ENCODE measurements at regions not wholly inside any gene's neighbourhood (a gene's known extent, or its start where the extent isn't known, plus 50 kb on each side); places are given as distances from the start of the nearest gene placed in this dataset.

- no peak overlapping the region for H3K4me3 ChIP-seq
Measured at GRCh38 chr21:28769683-28770082, 223.0 kb downstream of the LTN1 start.

GRCh38 chr21:28768753-28769152 lies 223.9 kb downstream of the LTN1 start:
- peak overlapping the region; percentile 47 for H3K27ac ChIP-seq (replicated peaks)
- peaks cover 57% of the 10 kb centered on the region for H3K4me1 ChIP-seq
- no peak for TF ChIP-seq CTCF (IDR thresholded peaks at IDR 0.05; ENCODE audit: borderline replicate concordance)
- no peaks in the 10 kb centered on the region for H3K27me3 ChIP-seq (ENCODE audit: low read depth)
- no peaks in the 10 kb centered on the region for H3K36me3 ChIP-seq
- H3K9me3 ChIP-seq (replicated peaks) = no peaks in the 10 kb centered on the region
- no peak overlapping the region for H3K4me3 ChIP-seq
- DNase-seq = no peak
- intact Hi-C loops (cut with micrococcal nuclease) = no loop called here

More at GRCh38 chr21:28769683-28770082, 223.0 kb downstream of the LTN1 start:
- intact Hi-C loops (cut with micrococcal nuclease) = no loop called here
- Histone ChIP-seq H3K9me3 (replicated peaks) (no peaks in the 10 kb centered on the region), H3K4me1 (peaks cover 50% of the 10 kb centered on the region), H3K36me3 (no peaks in the 10 kb centered on the region), H3K27ac (replicated peaks) (peak overlapping the region; percentile 47), H3K27me3 (ENCODE audit: low read depth) (no peaks in the 10 kb centered on the region)
- no peak for TF ChIP-seq CTCF (IDR thresholded peaks at IDR 0.05; ENCODE audit: borderline replicate concordance)
- no peak for DNase-seq

- no peaks in the 10 kb centered on the region for H3K27me3 ChIP-seq (ENCODE audit: low read depth)
- H3K27ac ChIP-seq (replicated peaks) = no peak overlapping the region
- no peak for DNase-seq
- H3K9me3 ChIP-seq (replicated peaks) = no peaks in the 10 kb centered on the region
- no peaks in the 10 kb centered on the region for H3K36me3 ChIP-seq
- peaks cover 49% of the 10 kb centered on the region for H3K4me1 ChIP-seq
- intact Hi-C loops (cut with micrococcal nuclease) = no loop called here
- no peak for TF ChIP-seq CTCF (IDR thresholded peaks at IDR 0.05; ENCODE audit: borderline replicate concordance)
- H3K4me3 ChIP-seq = no peak overlapping the region
Measured at GRCh38 chr21:28767523-28767922, 225.2 kb downstream of the LTN1 start.

GRCh38 chr21:28763809-28764418 lies 228.8 kb downstream of the LTN1 start:
- intact Hi-C loops (cut with micrococcal nuclease) = no loop called here
- no peak for TF ChIP-seq CTCF (IDR thresholded peaks at IDR 0.05; ENCODE audit: borderline replicate concordance)
- no peaks in the 10 kb centered on the region for H3K9me3 ChIP-seq (replicated peaks)
- H3K27ac ChIP-seq (replicated peaks) = peak overlapping the region; percentile 11
- H3K4me3 ChIP-seq = no peak overlapping the region
- H3K4me1 ChIP-seq = peaks cover 28% of the 10 kb centered on the region
- no peaks in the 10 kb centered on the region for H3K27me3 ChIP-seq (ENCODE audit: low read depth)
- no peak for DNase-seq
- H3K36me3 ChIP-seq = no peaks in the 10 kb centered on the region

- intact Hi-C loops (cut with micrococcal nuclease) = no loop called here
- Histone ChIP-seq H3K36me3 (no peaks in the 10 kb centered on the region), H3K4me3 (no peak overlapping the region), H3K4me1 (peaks cover 39% of the 10 kb centered on the region), H3K9me3 (replicated peaks) (no peaks in the 10 kb centered on the region), H3K27ac (replicated peaks) (no peak overlapping the region), H3K27me3 (ENCODE audit: low read depth) (no peaks in the 10 kb centered on the region)
- no peak for DNase-seq
- no peak for TF ChIP-seq CTCF (IDR thresholded peaks at IDR 0.05; ENCODE audit: borderline replicate concordance)
Measured at GRCh38 chr21:28762357-28762735, 230.3 kb downstream of the LTN1 start.

Measured in left ventricle myocardium inferior (tissue), 1 donor.